Progenitor cell of endocrine pancreas (in vitro differentiated cells): ENCODE measurements at regions not wholly inside any gene's neighbourhood (a gene's known extent, or its start where the extent isn't known, plus 50 kb on each side); places are given as distances from the start of the nearest gene placed in this dataset.

ENCODE experiments used
- DNase-seq: peaks from one replicate; pipeline ENCODE4 v3.0.0; 2021; ENCODE audit warnings: low spot score; ENCODE audit not compliant: unreplicated experiment
- H3K27ac Mint-ChIP-seq: 2 replicates; pipeline ENCODE4 v1.8.0; 2021; ENCODE audit warnings: mild to moderate bottlenecking, moderate library complexity, mixed read lengths
- H3K27me3 Mint-ChIP-seq: 2 replicates; pipeline ENCODE4 v1.8.0; 2021; ENCODE audit warnings: mixed read lengths
- H3K36me3 Mint-ChIP-seq: 2 replicates; pipeline ENCODE4 v1.8.0; 2022; ENCODE audit warnings: mixed read lengths; ENCODE audit not compliant: insufficient read depth
- H3K4me1 Mint-ChIP-seq: 2 replicates; pipeline ENCODE4 v1.8.0; 2021; ENCODE audit warnings: low read depth, mixed read lengths
- H3K4me3 Mint-ChIP-seq: 2 replicates; pipeline ENCODE4 v1.8.0; 2021; ENCODE audit warnings: low read depth, mild to moderate bottlenecking, moderate library complexity, mixed read lengths
- H3K9me3 Mint-ChIP-seq: 2 replicates; pipeline ENCODE4 v1.8.0; 2021; ENCODE audit warnings: low read depth, mixed read lengths
- TF ChIP-seq, protein P1 (sequence below): fragments of 200-600 bp; sonication (generic); IDR thresholded peaks from one replicate; pipeline ENCODE4 v1.5.0; 2021; ENCODE audit warnings: antibody characterized with exemption, mild to moderate bottlenecking; ENCODE audit not compliant: unreplicated experiment

DNA sequence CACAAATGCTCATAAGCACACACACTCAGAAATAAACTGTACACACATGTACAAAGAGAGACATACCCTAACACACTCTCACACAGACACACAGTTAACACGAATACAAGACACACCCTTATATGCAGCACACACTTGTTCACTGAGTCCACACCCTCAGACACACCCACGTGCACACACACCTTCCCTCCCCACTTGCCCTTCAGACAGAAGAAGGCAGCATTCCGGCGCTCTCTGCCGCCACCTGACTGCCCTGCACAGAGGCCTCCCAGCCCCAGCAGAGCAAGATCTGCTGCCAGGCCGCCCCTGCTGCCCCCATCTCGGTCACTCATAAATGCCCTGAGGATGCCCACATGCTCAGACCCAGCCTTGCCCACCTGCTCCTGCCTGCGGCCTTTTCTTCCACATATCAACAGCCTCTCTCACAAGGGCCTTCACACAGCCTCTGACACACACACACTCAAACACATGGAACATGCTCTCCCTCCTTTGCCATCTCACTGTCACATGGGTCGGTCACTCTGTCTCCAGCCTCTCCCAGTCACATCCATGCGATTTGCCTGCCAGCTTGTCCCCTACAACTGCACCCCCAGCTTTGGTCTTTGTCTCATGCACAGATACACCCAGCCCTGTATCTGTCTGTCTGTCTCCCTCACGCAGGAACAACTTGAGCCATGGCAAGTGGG lies 71.1 kb downstream of the EPHB3 start:
- Mint-ChIP-seq H3K27me3 (peaks cover 52% of the 10 kb centered on the region), H3K4me3 (no peak overlapping the region), H3K4me1 (peaks cover 36% of the 10 kb centered on the region), H3K27ac (no peak overlapping the region), H3K9me3 (no peaks in the 10 kb centered on the region), H3K36me3 (no peaks in the 10 kb centered on the region)
- no peak for DNase-seq
- TF ChIP-seq, protein P1, sequence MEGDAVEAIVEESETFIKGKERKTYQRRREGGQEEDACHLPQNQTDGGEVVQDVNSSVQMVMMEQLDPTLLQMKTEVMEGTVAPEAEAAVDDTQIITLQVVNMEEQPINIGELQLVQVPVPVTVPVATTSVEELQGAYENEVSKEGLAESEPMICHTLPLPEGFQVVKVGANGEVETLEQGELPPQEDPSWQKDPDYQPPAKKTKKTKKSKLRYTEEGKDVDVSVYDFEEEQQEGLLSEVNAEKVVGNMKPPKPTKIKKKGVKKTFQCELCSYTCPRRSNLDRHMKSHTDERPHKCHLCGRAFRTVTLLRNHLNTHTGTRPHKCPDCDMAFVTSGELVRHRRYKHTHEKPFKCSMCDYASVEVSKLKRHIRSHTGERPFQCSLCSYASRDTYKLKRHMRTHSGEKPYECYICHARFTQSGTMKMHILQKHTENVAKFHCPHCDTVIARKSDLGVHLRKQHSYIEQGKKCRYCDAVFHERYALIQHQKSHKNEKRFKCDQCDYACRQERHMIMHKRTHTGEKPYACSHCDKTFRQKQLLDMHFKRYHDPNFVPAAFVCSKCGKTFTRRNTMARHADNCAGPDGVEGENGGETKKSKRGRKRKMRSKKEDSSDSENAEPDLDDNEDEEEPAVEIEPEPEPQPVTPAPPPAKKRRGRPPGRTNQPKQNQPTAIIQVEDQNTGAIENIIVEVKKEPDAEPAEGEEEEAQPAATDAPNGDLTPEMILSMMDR: no peak
